Breast epithelium (tissue), 4 donors: ENCODE measurements at regions not wholly inside any gene's neighbourhood (a gene's known extent, or its start where the extent isn't known, plus 50 kb on each side); places are given as distances from the start of the nearest gene placed in this dataset.

Experiments used
- DNase-seq, 2 donors: peaks; one replicate each; pipeline ENCODE4 v3.0.0-alpha.2; 2019; ENCODE audit warnings: low spot score in 2 of 2
- H3K27ac ChIP-seq, 2 donors: fragments of 200-600 bp; sonication (generic) in 1 of 2; one replicate each; pipeline ENCODE4 v1.5.1; 2016 to 2019; ENCODE audit warnings: mild to moderate bottlenecking in 1 of 2
- H3K27me3 ChIP-seq, 2 donors: fragments of 200-600 bp; sonication (generic) in 1 of 2; one replicate each; pipeline versions ENCODE4 v1.5.1 to v1.6.0; 2017 to 2019; ENCODE audit warnings: control low read depth in 1 of 2, mild to moderate bottlenecking in 1 of 2
- H3K36me3 ChIP-seq: fragments of 200-600 bp; one replicate; pipeline ENCODE4 v1.5.1; 2019
- H3K4me1 ChIP-seq, 2 donors: fragments of 200-600 bp; sonication (generic); one replicate each; pipeline ENCODE4 v1.5.1; 2016 to 2019; ENCODE audit warnings: control low read depth in 1 of 2
- H3K4me3 ChIP-seq, 3 donors: fragments of 200-600 bp; sonication (generic); 1 replicate in 2 of 3; 2 replicates in 1 of 3; pipeline ENCODE4 v1.5.1; 2016 to 2019; ENCODE audit warnings: mild to moderate bottlenecking in 3 of 3, moderate library complexity in 2 of 3
- H3K9me3 ChIP-seq, 2 donors: fragments of 200-600 bp; sonication (generic) in 1 of 2; one replicate each; pipeline ENCODE4 v1.5.1; 2016 to 2019; ENCODE audit warnings: control low read depth in 1 of 2
- CTCF ChIP-seq, 3 donors: fragments of 450-650 bp; IDR thresholded peaks; one replicate each; pipeline ENCODE4 v1.5.1; 2016 to 2017; ENCODE audit warnings: antibody characterized with exemption in 3 of 3, mild to moderate bottlenecking in 3 of 3, moderate library complexity in 3 of 3
- POLR2A ChIP-seq: fragments of 450-650 bp; IDR thresholded peaks from one replicate; pipeline ENCODE4 v1.6.1; 2016; ENCODE audit warnings: antibody characterized with exemption, mild to moderate bottlenecking, moderate library complexity
- POLR2AphosphoS5 ChIP-seq, 3 donors: sonication (generic); formaldehyde crosslinking; IDR thresholded peaks; one replicate each; pipeline ENCODE4 v1.6.1; 2017; ENCODE audit warnings: antibody characterized with exemption in 3 of 3
- intact Hi-C: fragments of 100-400 bp; cut with DNase I; formaldehyde crosslinking; loops from one replicate; pipeline ENCODE4 v1.15.1; 2023; ENCODE audit warnings: low total_unique reads

- no peaks in the 10 kb centered on the region for H3K9me3 ChIP-seq
- no peaks in the 10 kb centered on the region for H3K36me3 ChIP-seq
- H3K4me3 ChIP-seq: no peak overlapping the region
- H3K4me1 ChIP-seq: no peaks in the 10 kb centered on the region
- TF ChIP-seq POLR2AphosphoS5 (IDR thresholded peaks at IDR 0.05) (no peak), POLR2A (no peak), CTCF (IDR thresholded peaks at IDR 0.05) (no peak)
- DNase-seq: no peak
- H3K27ac ChIP-seq: no peak overlapping the region
- intact Hi-C loops: no loop called here
- H3K27me3 ChIP-seq: no peaks in the 10 kb centered on the region
Observed at GRCh38 chr14:83905157-83905556, 1624.8 kb upstream of the FLRT2 start.

GRCh38 chr14:83908419-83908818 is 1621.5 kb upstream of the FLRT2 start:
- intact Hi-C loops: no loop called here
- no peaks in the 10 kb centered on the region for H3K4me1 ChIP-seq
- H3K27ac ChIP-seq: no peak overlapping the region
- DNase-seq: no peak
- no peaks in the 10 kb centered on the region for H3K36me3 ChIP-seq
- H3K9me3 ChIP-seq: no peaks in the 10 kb centered on the region
- no peak for TF ChIP-seq CTCF (IDR thresholded peaks at IDR 0.05)
- TF ChIP-seq POLR2AphosphoS5 (IDR thresholded peaks at IDR 0.05): no peak
- TF ChIP-seq POLR2A: no peak
- no peaks in the 10 kb centered on the region for H3K27me3 ChIP-seq
- H3K4me3 ChIP-seq: no peak overlapping the region

- intact Hi-C loops: no loop called here
- Histone ChIP-seq H3K27ac (no peak overlapping the region), H3K4me3 (no peak overlapping the region), H3K9me3 (no peaks in the 10 kb centered on the region), H3K4me1 (no peaks in the 10 kb centered on the region), H3K27me3 (no peaks in the 10 kb centered on the region), H3K36me3 (no peaks in the 10 kb centered on the region)
- no peak for TF ChIP-seq CTCF (IDR thresholded peaks at IDR 0.05)
- no peak for TF ChIP-seq POLR2A
- no peak for TF ChIP-seq POLR2AphosphoS5 (IDR thresholded peaks at IDR 0.05)
- DNase-seq: no peak
Observed at GRCh38 chr14:83909507-83909906, 1620.4 kb upstream of the FLRT2 start.

GRCh38 chr14:83912032-83912642 is 1617.8 kb upstream of the FLRT2 start:
- TF ChIP-seq CTCF (IDR thresholded peaks at IDR 0.05) (no peak), POLR2AphosphoS5 (IDR thresholded peaks at IDR 0.05) (no peak), POLR2A (no peak)
- intact Hi-C loops: no loop called here
- H3K27me3 ChIP-seq: no peaks in the 10 kb centered on the region
- H3K9me3 ChIP-seq: no peaks in the 10 kb centered on the region
- no peak for DNase-seq
- no peaks in the 10 kb centered on the region for H3K36me3 ChIP-seq
- H3K4me3 ChIP-seq: no peak overlapping the region
- H3K27ac ChIP-seq: no peak overlapping the region
- H3K4me1 ChIP-seq: no peaks in the 10 kb centered on the region

- no peaks in the 10 kb centered on the region for H3K36me3 ChIP-seq
- no peaks in the 10 kb centered on the region for H3K9me3 ChIP-seq
- TF ChIP-seq POLR2A (no peak), CTCF (IDR thresholded peaks at IDR 0.05) (no peak), POLR2AphosphoS5 (IDR thresholded peaks at IDR 0.05) (no peak)
- no peak for DNase-seq
- H3K4me3 ChIP-seq: no peak overlapping the region
- intact Hi-C loops: no loop called here
- no peak overlapping the region for H3K27ac ChIP-seq
- no peaks in the 10 kb centered on the region for H3K4me1 ChIP-seq
- H3K27me3 ChIP-seq: no peaks in the 10 kb centered on the region
Observed at GRCh38 chr14:83913476-83913875, 1616.5 kb upstream of the FLRT2 start.
